DOHH2 (cell line): ENCODE measurements at regions not wholly inside any gene's neighbourhood (a gene's known extent, or its start where the extent isn't known, plus 50 kb on each side); places are given as distances from the start of the nearest gene placed in this dataset.

ENCODE experiments used
- H3F3A ChIP-seq: fragments of 200-600 bp; sonication (generic), shearing (Covaris generic); 2 replicates; pipeline ENCODE4 v1.6.0; 2016; ENCODE audit warnings: antibody characterized with exemption, mild to moderate bottlenecking; ENCODE audit not compliant: control insufficient read depth, insufficient read depth
- H3K27ac ChIP-seq: fragments of 200-600 bp; sonication (generic); 2 replicates; pipeline ENCODE4 v1.5.1; 2014; ENCODE audit warnings: low read depth, mild to moderate bottlenecking, low read length, moderate library complexity
- H3K27me3 ChIP-seq: fragments of 200-600 bp; sonication (generic); 2 replicates; pipeline ENCODE4 v1.6.1; 2014; ENCODE audit warnings: mild to moderate bottlenecking, low read length, mixed read lengths; ENCODE audit not compliant: control insufficient read depth
- H3K36me3 ChIP-seq: fragments of 200-600 bp; sonication (generic); 2 replicates; pipeline ENCODE4 v1.6.1; 2014; ENCODE audit warnings: mild to moderate bottlenecking, low read length, moderate library complexity, mixed read lengths; ENCODE audit not compliant: control insufficient read depth
- H3K4me1 ChIP-seq: fragments of 200-600 bp; sonication (generic); 2 replicates; pipeline ENCODE4 v1.6.1; 2014; ENCODE audit warnings: mild to moderate bottlenecking, low read length, mixed read lengths; ENCODE audit not compliant: control insufficient read depth
- H3K4me2 ChIP-seq: fragments of 200-600 bp; sonication (generic); 2 replicates; pipeline ENCODE4 v1.6.0; 2014; ENCODE audit warnings: mild to moderate bottlenecking, low read length, moderate library complexity
- H3K4me3 ChIP-seq: fragments of 200-600 bp; sonication (generic); 2 replicates; pipeline ENCODE4 v1.5.1; 2014; ENCODE audit warnings: mild to moderate bottlenecking, low read length, mixed read lengths
- H3K79me2 ChIP-seq: fragments of 200-600 bp; sonication (generic); 2 replicates; pipeline ENCODE4 v1.6.1; 2014; ENCODE audit warnings: mild to moderate bottlenecking, low read length, mixed read lengths; ENCODE audit not compliant: control insufficient read depth
- H3K9me2 ChIP-seq: fragments of 200-600 bp; sonication (generic); replicated peaks from 2 replicates; pipeline ENCODE4 v1.6.1; 2014; ENCODE audit warnings: mild to moderate bottlenecking, low read length, mixed read lengths; ENCODE audit not compliant: control insufficient read depth
- H3K9me3 ChIP-seq: fragments of 200-600 bp; sonication (generic); 2 replicates; pipeline ENCODE4 v1.6.1; 2014; ENCODE audit warnings: antibody characterized with exemption, low read length, mixed read lengths; ENCODE audit not compliant: control insufficient read depth, insufficient read depth
- H4K20me1 ChIP-seq: fragments of 200-600 bp; sonication (generic); 2 replicates; pipeline ENCODE4 v1.6.0; 2014; ENCODE audit warnings: low read depth, mild to moderate bottlenecking, antibody characterized with exemption, low read length, moderate library complexity; ENCODE audit not compliant: control insufficient read depth, insufficient read depth
- CTCF ChIP-seq: fragments of 200-600 bp; sonication (generic); IDR thresholded peaks from one replicate; pipeline ENCODE4 v1.5.1; 2014; ENCODE audit warnings: antibody characterized with exemption, mild to moderate bottlenecking, low read depth, low read length; ENCODE audit not compliant: poor library complexity, severe bottlenecking
- EZH2phosphoT487 ChIP-seq: fragments of 200-600 bp; sonication (generic); IDR thresholded peaks from 2 replicates; pipeline ENCODE4 v1.6.1; 2017; ENCODE audit warnings: borderline replicate concordance, mild to moderate bottlenecking, antibody characterized with exemption, low read length, moderate library complexity, mixed read lengths

GRCh38 chr5:56345352-56345751 is 112.2 kb upstream of the ANKRD55 start:
- H3K9me2 ChIP-seq = no peaks in the 10 kb centered on the region
- peaks cover 37% of the 10 kb centered on the region for H3K4me1 ChIP-seq
- TF ChIP-seq CTCF (no peak), EZH2phosphoT487 (no peak)
- 0 out of 2 replicates have a peak overlapping the region, but pooled peaks have one; percentile 61 for H3K4me2 ChIP-seq
- H3K4me3 ChIP-seq = no peak overlapping the region
- no peaks in the 10 kb centered on the region for H3K36me3 ChIP-seq
- no peaks in the 10 kb centered on the region for H3K79me2 ChIP-seq
- H4K20me1 ChIP-seq = no peaks in the 10 kb centered on the region
- H3K9me3 ChIP-seq = peaks cover 3% of the 10 kb centered on the region; the same call in 1 of the 2 replicates
- no peaks in the 10 kb centered on the region for H3K27me3 ChIP-seq
- no peak overlapping the region for H3K27ac ChIP-seq
- no peaks in the 10 kb centered on the region for H3F3A ChIP-seq

GRCh38 chr5:56344594-56344993 is 111.5 kb upstream of the ANKRD55 start:
- Histone ChIP-seq H3K36me3 (no peaks in the 10 kb centered on the region), H3K4me1 (peaks cover 37% of the 10 kb centered on the region), H3K9me2 (no peaks in the 10 kb centered on the region), H3K4me3 (peak overlapping the region; percentile 49), H3K4me2 (peak overlapping the region; percentile 61), H3K27ac (peak overlapping the region; percentile 35), H3K9me3 (peaks cover 3% of the 10 kb centered on the region; the same call in 1 of the 2 replicates), H4K20me1 (no peaks in the 10 kb centered on the region), H3F3A (no peaks in the 10 kb centered on the region), H3K27me3 (no peaks in the 10 kb centered on the region), H3K79me2 (no peaks in the 10 kb centered on the region)
- no peak for TF ChIP-seq EZH2phosphoT487
- no peak for TF ChIP-seq CTCF

GRCh38 chr5:56343988-56344387 is 110.9 kb upstream of the ANKRD55 start:
- Histone ChIP-seq H3K4me2 (peak overlapping the region; percentile 61), H3K4me3 (peak overlapping the region; percentile 49), H3K36me3 (no peaks in the 10 kb centered on the region), H4K20me1 (no peaks in the 10 kb centered on the region), H3K27me3 (no peaks in the 10 kb centered on the region), H3K9me3 (peaks cover 3% of the 10 kb centered on the region; the same call in 1 of the 2 replicates), H3K79me2 (no peaks in the 10 kb centered on the region), H3K9me2 (no peaks in the 10 kb centered on the region), H3F3A (no peaks in the 10 kb centered on the region), H3K27ac (peak overlapping the region; percentile 35), H3K4me1 (peaks cover 37% of the 10 kb centered on the region)
- no peak for TF ChIP-seq CTCF
- no peak for TF ChIP-seq EZH2phosphoT487
